Neural progenitor cell (in vitro differentiated cells): ENCODE measurements at regions not wholly inside any gene's neighbourhood (a gene's known extent, or its start where the extent isn't known, plus 50 kb on each side); places are given as distances from the start of the nearest gene placed in this dataset.
A peak's percentile ranks its signal among the peaks of the same experiment; 100 is the strongest.

Experiments
- DNase-seq: peaks from one replicate; pipeline ENCODE4 v3.0.0-alpha.2; 2016; ENCODE audit warnings: low spot score
- H2AFZ ChIP-seq: fragments of 200-600 bp; sonication (generic); replicated peaks from 2 replicates; pipeline ENCODE4 v1.6.1; 2016; ENCODE audit warnings: antibody characterized with exemption
- H3F3A ChIP-seq: fragments of 200-600 bp; sonication (generic); 2 replicates; pipeline ENCODE4 v1.6.1; 2016; ENCODE audit warnings: antibody characterized with exemption, low read depth
- H3K27ac ChIP-seq: fragments of 200-600 bp; sonication (generic); 2 replicates; pipeline ENCODE4 v1.5.1; 2016; ENCODE audit warnings: mild to moderate bottlenecking
- H3K27me3 ChIP-seq: fragments of 200-600 bp; sonication (generic); 2 replicates; pipeline ENCODE4 v1.6.1; 2016; ENCODE audit warnings: mild to moderate bottlenecking, moderate library complexity
- H3K36me3 ChIP-seq: fragments of 200-600 bp; sonication (generic); 2 replicates; pipeline ENCODE4 v1.5.1; 2016
- H3K4me1 ChIP-seq: fragments of 200-600 bp; sonication (generic); 2 replicates; pipeline ENCODE4 v1.6.1; 2016; ENCODE audit warnings: mixed run types
- H3K4me2 ChIP-seq: fragments of 200-600 bp; sonication (generic); 2 replicates; pipeline ENCODE4 v1.6.1; 2016
- H3K4me3 ChIP-seq: fragments of 200-600 bp; sonication (generic); 2 replicates; pipeline ENCODE4 v1.5.1; 2016
- H3K79me2 ChIP-seq: fragments of 200-600 bp; sonication (generic); 2 replicates; pipeline ENCODE4 v1.6.1; 2016; ENCODE audit warnings: low read depth
- H3K9ac ChIP-seq: fragments of 200-600 bp; sonication (generic); 2 replicates; pipeline ENCODE4 v1.6.1; 2016
- H3K9me3 ChIP-seq: fragments of 200-600 bp; sonication (generic); 2 replicates; pipeline ENCODE4 v1.5.1; 2016; ENCODE audit warnings: low read depth
- H4K20me1 ChIP-seq: fragments of 200-600 bp; sonication (generic); 2 replicates; pipeline ENCODE4 v1.6.1; 2016; ENCODE audit warnings: low read depth
- H3K27ac Mint-ChIP-seq: 3 replicates; pipeline ENCODE4 v1.8.0; 2021; ENCODE audit warnings: mixed read lengths
- H3K27me3 Mint-ChIP-seq: 2 replicates; pipeline ENCODE4 v1.8.0; 2022; ENCODE audit warnings: low read depth, mild to moderate bottlenecking, inconsistent platforms, moderate library complexity, mixed read lengths; ENCODE audit not compliant: insufficient read depth
- H3K36me3 Mint-ChIP-seq: 3 replicates; pipeline ENCODE4 v1.8.0; 2021; ENCODE audit warnings: mixed read lengths
- H3K4me1 Mint-ChIP-seq: 3 replicates; pipeline ENCODE4 v1.8.0; 2021; ENCODE audit warnings: mixed read lengths
- H3K4me3 Mint-ChIP-seq: 3 replicates; pipeline ENCODE4 v1.8.0; 2021; ENCODE audit warnings: mild to moderate bottlenecking, moderate library complexity, mixed read lengths
- H3K9me3 Mint-ChIP-seq: 3 replicates; pipeline ENCODE4 v1.8.0; 2020; ENCODE audit warnings: mixed read lengths
- CTCF ChIP-seq: fragments of 200-600 bp; sonication (generic); IDR thresholded peaks from 2 replicates; pipeline ENCODE4 v1.5.1; 2017; ENCODE audit warnings: antibody characterized with exemption, mild to moderate bottlenecking
- EZH2 ChIP-seq: fragments of 200-600 bp; sonication (generic); IDR thresholded peaks from 2 replicates; pipeline ENCODE4 v1.6.1; 2017; ENCODE audit warnings: antibody characterized with exemption, mild to moderate bottlenecking, moderate library complexity
- EZH2phosphoT487 ChIP-seq: fragments of 200-600 bp; sonication (generic); IDR thresholded peaks from 2 replicates; pipeline ENCODE4 v1.6.1; 2017; ENCODE audit warnings: antibody characterized with exemption

GRCh38 chr21:17446737-17447136 lies 66.1 kb upstream of the CXADR start:
- Histone ChIP-seq H3K4me3 (no peak overlapping the region), H3K27ac (no peak overlapping the region), H3K27me3 (no peaks in the 10 kb centered on the region), H3K9me3 (no peaks in the 10 kb centered on the region), H2AFZ (peak overlapping the region; percentile 95), H3K79me2 (no peaks in the 10 kb centered on the region), H4K20me1 (no peaks in the 10 kb centered on the region), H3F3A (peaks cover 13% of the 10 kb centered on the region), H3K4me2 (no peak overlapping the region), H3K9ac (no peak overlapping the region), H3K36me3 (no peaks in the 10 kb centered on the region), H3K4me1 (peaks cover 24% of the 10 kb centered on the region)
- no peak for DNase-seq
- TF ChIP-seq EZH2phosphoT487 (no peak), CTCF (no peak)
- no peak overlapping the region for H3K4me3 Mint-ChIP-seq
- peaks cover 10% of the 10 kb centered on the region for H3K9me3 Mint-ChIP-seq
- peaks cover 38% of the 10 kb centered on the region for H3K4me1 Mint-ChIP-seq
- H3K27ac Mint-ChIP-seq, result no peak overlapping the region
- H3K36me3 Mint-ChIP-seq, result peaks cover 2% of the 10 kb centered on the region
- peaks cover 7% of the 10 kb centered on the region for H3K27me3 Mint-ChIP-seq

GRCh38 chr21:17449701-17450100 lies 63.1 kb upstream of the CXADR start:
- no peak overlapping the region for H3K9ac ChIP-seq
- H3K27me3 ChIP-seq, result no peaks in the 10 kb centered on the region
- peaks cover 9% of the 10 kb centered on the region for H3F3A ChIP-seq
- Mint-ChIP-seq H3K36me3 (peaks cover 2% of the 10 kb centered on the region), H3K4me3 (no peak overlapping the region), H3K4me1 (peaks cover 25% of the 10 kb centered on the region), H3K27ac (no peak overlapping the region), H3K9me3 (peaks cover 11% of the 10 kb centered on the region), H3K27me3 (peaks cover 14% of the 10 kb centered on the region)
- H2AFZ ChIP-seq, result no peak overlapping the region
- no peaks in the 10 kb centered on the region for H3K9me3 ChIP-seq
- no peak overlapping the region for H3K4me2 ChIP-seq
- TF ChIP-seq EZH2phosphoT487 (no peak), CTCF (no peak), EZH2 (no peak)
- no peaks in the 10 kb centered on the region for H4K20me1 ChIP-seq
- no peak for DNase-seq
- no peak overlapping the region for H3K4me3 ChIP-seq
- no peak overlapping the region for H3K27ac ChIP-seq
- peaks cover 5% of the 10 kb centered on the region for H3K4me1 ChIP-seq
- H3K79me2 ChIP-seq, result no peaks in the 10 kb centered on the region
- H3K36me3 ChIP-seq, result no peaks in the 10 kb centered on the region

GRCh38 chr21:17451364-17451891 lies 61.4 kb upstream of the CXADR start:
- H3K27ac Mint-ChIP-seq, result peak overlapping the region; percentile 6
- peaks cover 14% of the 10 kb centered on the region for H3K27me3 Mint-ChIP-seq
- no peaks in the 10 kb centered on the region for H3K79me2 ChIP-seq
- no peak overlapping the region for H3K9ac ChIP-seq
- no peaks in the 10 kb centered on the region for H4K20me1 ChIP-seq
- H3F3A ChIP-seq, result peaks cover 16% of the 10 kb centered on the region
- peaks cover 4% of the 10 kb centered on the region for H3K36me3 Mint-ChIP-seq
- no peak overlapping the region for H3K4me2 ChIP-seq
- no peaks in the 10 kb centered on the region for H3K27me3 ChIP-seq
- no peak overlapping the region for H3K4me3 ChIP-seq
- H3K4me1 ChIP-seq, result peaks cover 10% of the 10 kb centered on the region
- peak overlapping the region; percentile 60 for H2AFZ ChIP-seq
- H3K9me3 Mint-ChIP-seq, result peaks cover 8% of the 10 kb centered on the region
- no peaks in the 10 kb centered on the region for H3K36me3 ChIP-seq
- no peak overlapping the region for H3K27ac ChIP-seq
- DNase-seq, result no peak
- peaks cover 30% of the 10 kb centered on the region for H3K4me1 Mint-ChIP-seq
- H3K9me3 ChIP-seq, result no peaks in the 10 kb centered on the region
- H3K4me3 Mint-ChIP-seq, result no peak overlapping the region
- no peak for TF ChIP-seq EZH2
- no peak for TF ChIP-seq EZH2phosphoT487
- no peak for TF ChIP-seq CTCF
